GM23338 (cell line): ENCODE measurements at regions not wholly inside any gene's neighbourhood (a gene's known extent, or its start where the extent isn't known, plus 50 kb on each side); places are given as distances from the start of the nearest gene placed in this dataset.

Experiments
- ATAC-seq: fragments of 200-7000 bp; cut with Tn5 transposase; 3 replicates; pipeline ENCODE4 v1.9.1; 2020
- DNase-seq: peaks from one replicate; pipeline ENCODE4 v3.0.0-alpha.2; 2015; ENCODE audit warnings: low spot score
- H2AFZ ChIP-seq: fragments of 200-600 bp; sonication (generic); 2 replicates; pipeline ENCODE4 v1.8.0; 2016; ENCODE audit warnings: antibody characterized with exemption, mild to moderate bottlenecking, moderate library complexity
- H3F3A ChIP-seq: fragments of 200-600 bp; sonication (generic); replicated peaks from 2 replicates; pipeline ENCODE4 v1.8.0; 2017; ENCODE audit warnings: antibody characterized with exemption, mixed run types, low read depth
- H3K27ac ChIP-seq: fragments of 200-600 bp; sonication (generic); 2 replicates; pipeline ENCODE4 v1.6.1; 2016; ENCODE audit warnings: low read depth
- H3K27me3 ChIP-seq: fragments of 200-600 bp; sonication (generic); 2 replicates; pipeline ENCODE4 v1.8.0; 2016; ENCODE audit warnings: mild to moderate bottlenecking, mixed run types, moderate library complexity; ENCODE audit not compliant: insufficient read depth
- H3K36me3 ChIP-seq: fragments of 200-600 bp; sonication (generic); 2 replicates; pipeline ENCODE4 v1.8.0; 2016; ENCODE audit warnings: mild to moderate bottlenecking; ENCODE audit not compliant: insufficient read depth
- H3K4me1 ChIP-seq: fragments of 200-600 bp; sonication (generic); 2 replicates; pipeline ENCODE4 v1.8.0; 2016; ENCODE audit warnings: mild to moderate bottlenecking, moderate library complexity; ENCODE audit not compliant: insufficient read depth
- H3K4me2 ChIP-seq: fragments of 200-600 bp; sonication (generic); 2 replicates; pipeline ENCODE4 v1.7.1; 2017; ENCODE audit warnings: mixed run types
- H3K4me3 ChIP-seq: fragments of 200-600 bp; sonication (generic); 2 replicates; pipeline ENCODE4 v1.6.1; 2016; ENCODE audit warnings: mixed run types
- H3K79me2 ChIP-seq: fragments of 200-600 bp; sonication (generic); replicated peaks from 2 replicates; pipeline ENCODE4 v1.8.0; 2017; ENCODE audit warnings: mild to moderate bottlenecking; ENCODE audit not compliant: insufficient read depth
- H3K9me2 ChIP-seq: fragments of 200-600 bp; sonication (generic); 2 replicates; pipeline ENCODE4 v1.8.0; 2017; ENCODE audit not compliant: insufficient read depth
- H4K20me1 ChIP-seq: fragments of 200-600 bp; sonication (generic); replicated peaks from 2 replicates; pipeline ENCODE4 v1.8.0; 2017; ENCODE audit warnings: mild to moderate bottlenecking; ENCODE audit not compliant: insufficient read depth
- H3K27ac Mint-ChIP-seq: 2 replicates; pipeline ENCODE4 v1.8.0; 2020; ENCODE audit warnings: inconsistent platforms, mild to moderate bottlenecking, moderate library complexity, mixed read lengths
- H3K27me3 Mint-ChIP-seq: 3 replicates; pipeline ENCODE4 v1.8.0; 2022; ENCODE audit warnings: low read depth, mild to moderate bottlenecking, moderate library complexity, mixed read lengths, inconsistent platforms; ENCODE audit not compliant: insufficient read depth, poor library complexity
- H3K36me3 Mint-ChIP-seq: 3 replicates; pipeline ENCODE4 v1.8.0; 2021; ENCODE audit warnings: low read depth, mild to moderate bottlenecking, inconsistent platforms, moderate library complexity, mixed read lengths
- H3K4me1 Mint-ChIP-seq: 3 replicates; pipeline ENCODE4 v1.8.0; 2020; ENCODE audit warnings: mild to moderate bottlenecking, inconsistent platforms, mixed read lengths
- H3K4me3 Mint-ChIP-seq: 3 replicates; pipeline ENCODE4 v1.8.0; 2021; ENCODE audit warnings: moderate library complexity, mild to moderate bottlenecking, inconsistent platforms, mixed read lengths
- H3K9me3 Mint-ChIP-seq: 3 replicates; pipeline ENCODE4 v1.8.0; 2020; ENCODE audit warnings: moderate library complexity, mild to moderate bottlenecking, inconsistent platforms, mixed read lengths
- CTCF ChIP-seq, 2 experiments: fragments of 200-600 bp in 1 of 2; sonication (generic) in 1 of 2; conservative IDR thresholded peaks; 2 replicates each; pipeline versions ENCODE4 v1.5.1 to v1.6.1; 2016 to 2017; ENCODE audit warnings: antibody characterized with exemption in 2 of 2, low read depth in 2 of 2, mild to moderate bottlenecking in 2 of 2, moderate library complexity in 1 of 2
- EZH2phosphoT487 ChIP-seq: fragments of 200-600 bp; sonication (generic); IDR thresholded peaks from one replicate; pipeline ENCODE4 v1.8.1; 2018; ENCODE audit warnings: antibody characterized with exemption; ENCODE audit not compliant: unreplicated experiment
- STAT1 ChIP-seq: IDR thresholded peaks from one replicate; pipeline ENCODE4 v1.6.1; 2016; ENCODE audit warnings: antibody characterized with exemption; ENCODE audit not compliant: unreplicated experiment
- ZNF114 ChIP-seq: fragments of 250-450 bp; sonication (Bioruptor Pico); IDR thresholded peaks from 2 replicates; pipeline ENCODE4 v1.5.0; 2020; ENCODE audit warnings: mild to moderate bottlenecking, moderate library complexity

GRCh38 chr6:11925805-11926204 is 86.3 kb upstream of the HIVEP1 start:
- no peaks in the 10 kb centered on the region for H3K36me3 ChIP-seq
- H4K20me1 ChIP-seq = no peaks in the 10 kb centered on the region
- H3K4me2 ChIP-seq = no peak overlapping the region
- DNase-seq = no peak
- no peaks in the 10 kb centered on the region for H3K79me2 ChIP-seq
- Mint-ChIP-seq H3K36me3 (no peaks in the 10 kb centered on the region), H3K27ac (no peak overlapping the region), H3K4me1 (peaks cover 16% of the 10 kb centered on the region), H3K27me3 (peaks cover 5% of the 10 kb centered on the region), H3K9me3 (no peaks in the 10 kb centered on the region), H3K4me3 (no peak overlapping the region)
- no peak overlapping the region for H3K4me3 ChIP-seq
- no peak for TF ChIP-seq ZNF114 (CRISPR knock-in tag)
- TF ChIP-seq CTCF (conservative IDR thresholded peaks at IDR 0.05; ENCODE audit: low read depth in 2 of 2) = peak in 1 of 2 experiments; percentile 12; a peak in 1 of 4 replicates
- H3F3A ChIP-seq = no peaks in the 10 kb centered on the region
- ATAC-seq = peak; percentile 50; the same call in 2 of the 3 replicates
- H3K9me2 ChIP-seq = no peaks in the 10 kb centered on the region
- H3K27ac ChIP-seq = no peak overlapping the region
- H3K4me1 ChIP-seq = no peaks in the 10 kb centered on the region
- H2AFZ ChIP-seq = peak overlapping the region; percentile 67; the same call in 1 of the 2 replicates
- H3K27me3 ChIP-seq = no peaks in the 10 kb centered on the region

GRCh38 chr6:11923621-11924020 is 88.5 kb upstream of the HIVEP1 start:
- H3K36me3 ChIP-seq = no peaks in the 10 kb centered on the region
- Mint-ChIP-seq H3K27me3 (peaks cover 3% of the 10 kb centered on the region), H3K27ac (no peak overlapping the region), H3K9me3 (no peaks in the 10 kb centered on the region), H3K4me3 (no peak overlapping the region), H3K4me1 (peaks cover 22% of the 10 kb centered on the region), H3K36me3 (no peaks in the 10 kb centered on the region)
- TF ChIP-seq STAT1 = no peak
- TF ChIP-seq EZH2phosphoT487 = no peak
- H3K79me2 ChIP-seq = no peaks in the 10 kb centered on the region
- H3K9me2 ChIP-seq = no peaks in the 10 kb centered on the region
- H3K4me3 ChIP-seq = no peak overlapping the region
- H4K20me1 ChIP-seq = no peaks in the 10 kb centered on the region
- no peaks in the 10 kb centered on the region for H3F3A ChIP-seq
- ATAC-seq (no peak), DNase-seq (no peak)
- no peaks in the 10 kb centered on the region for H3K27me3 ChIP-seq
- no peak overlapping the region for H3K27ac ChIP-seq
- H3K4me1 ChIP-seq = no peaks in the 10 kb centered on the region
- no peak overlapping the region for H2AFZ ChIP-seq
- H3K4me2 ChIP-seq = no peak overlapping the region

GRCh38 chr6:11922901-11923300 is 89.2 kb upstream of the HIVEP1 start:
- Mint-ChIP-seq H3K36me3 (no peaks in the 10 kb centered on the region), H3K4me1 (peaks cover 23% of the 10 kb centered on the region), H3K27me3 (peaks cover 3% of the 10 kb centered on the region), H3K27ac (no peak overlapping the region), H3K4me3 (no peak overlapping the region), H3K9me3 (no peaks in the 10 kb centered on the region)
- H2AFZ ChIP-seq = no peak overlapping the region
- H3K36me3 ChIP-seq = no peaks in the 10 kb centered on the region
- no peak overlapping the region for H3K27ac ChIP-seq
- TF ChIP-seq CTCF (conservative IDR thresholded peaks at IDR 0.05; ENCODE audit: low read depth in 2 of 2) = no peak
- TF ChIP-seq STAT1 = no peak
- no peaks in the 10 kb centered on the region for H3K9me2 ChIP-seq
- ATAC-seq (no peak), DNase-seq (no peak)
- no peaks in the 10 kb centered on the region for H3K27me3 ChIP-seq
- no peaks in the 10 kb centered on the region for H3F3A ChIP-seq
- no peaks in the 10 kb centered on the region for H3K4me1 ChIP-seq
- no peak overlapping the region for H3K4me3 ChIP-seq
- no peak overlapping the region for H3K4me2 ChIP-seq
- H3K79me2 ChIP-seq = no peaks in the 10 kb centered on the region
- no peaks in the 10 kb centered on the region for H4K20me1 ChIP-seq
